ENCODE measurements at regions not wholly inside any gene's neighbourhood (a gene's known extent, or its start where the extent isn't known, plus 50 kb on each side); places are given as distances from the start of the nearest gene placed in this dataset.

- Histone ChIP-seq H3K14ac (ENCODE audit: insufficient read depth, low read length) (no peak overlapping the region), H3K4me1 (ENCODE audit: insufficient read depth, low read length) (peaks cover 4% of the 10 kb centered on the region; the same call in 1 of the 2 replicates), H2BK20ac (ENCODE audit: low read depth, low read length, poor library complexity, severe bottlenecking) (no peak overlapping the region), H4K5ac (ENCODE audit: insufficient read length, low read depth, low read length) (no peak overlapping the region), H2BK12ac (ENCODE audit: insufficient read length, low read depth, low read length) (no peak overlapping the region), H2AK5ac (ENCODE audit: insufficient read length, low read length) (no peak overlapping the region), H3K27me3 (ENCODE audit: insufficient read depth, low read length) (no peaks in the 10 kb centered on the region), H3K27ac (ENCODE audit: insufficient read length, low read depth, low read length) (no peak overlapping the region), H3K9me3 (ENCODE audit: control insufficient read depth, low read depth, low read length) (no peaks in the 10 kb centered on the region), H3K9ac (ENCODE audit: extremely low read depth, insufficient read length, low read length) (no peak overlapping the region), H3K23me2 (ENCODE audit: insufficient read length, low read depth, low read length, poor library complexity, severe bottlenecking) (no peaks in the 10 kb centered on the region), H3T11ph (ENCODE audit: low read length) (no peak overlapping the region), H3K56ac (ENCODE audit: insufficient read length, low read depth, low read length) (no peak overlapping the region), H3K79me1 (ENCODE audit: insufficient read depth, low read depth, low read length, poor library complexity, severe bottlenecking) (no peaks in the 10 kb centered on the region), H4K20me1 (ENCODE audit: control insufficient read depth, insufficient read depth, insufficient read length) (no peaks in the 10 kb centered on the region), H4K8ac (replicated peaks; ENCODE audit: insufficient read length, low read depth, low read length) (no peak overlapping the region), H3K23ac (ENCODE audit: insufficient read length, low read depth, low read length) (no peak overlapping the region), H2BK5ac (ENCODE audit: insufficient read length, low read length) (no peak overlapping the region), H3K18ac (ENCODE audit: insufficient read length, low read depth, low read length) (no peak overlapping the region), H2BK15ac (ENCODE audit: low read depth, low read length) (no peak overlapping the region), H2BK120ac (ENCODE audit: low read depth, low read length, poor library complexity, severe bottlenecking) (no peak overlapping the region), H4K91ac (ENCODE audit: insufficient read length, low read depth, low read length) (no peak overlapping the region), H3K79me2 (ENCODE audit: insufficient read depth, low read length) (no peaks in the 10 kb centered on the region), H3K4me2 (ENCODE audit: insufficient read depth, insufficient read length, low read length) (peak overlapping the region; percentile 32), H2AFZ (ENCODE audit: low read length) (no peak overlapping the region), H3K4ac (ENCODE audit: low read depth, low read length) (no peak overlapping the region)
- TF ChIP-seq CTCF (conservative IDR thresholded peaks at IDR 0.05) = no peak
- Mint-ChIP-seq H3K27ac (no peak overlapping the region), H3K4me1 (peaks cover 30 to 36% of the 10 kb centered on the region in 2 experiments), H3K9me3 (peaks cover 5 to 10% of the 10 kb centered on the region in 2 experiments; a peak in 4 of 5 replicates), H3K36me3 (ENCODE audit: insufficient read depth in 1 of 3, low read depth in 3 of 3) (peaks cover 5 to 15% (median 7%) of the 10 kb centered on the region in 3 experiments; a peak in 6 of 7 replicates), H3K27me3 (ENCODE audit: low read depth) (peaks cover 28% of the 10 kb centered on the region), H3K4me3 (no peak overlapping the region; a peak in 1 of 5 replicates)
- DNase-seq = peak; percentile 59
- WGBS (ENCODE audit: extremely low coverage, insufficient read length, low lambda C conversion rate) = no CpG with 5 or more reads among the region's 4 CpGs
Measured at GRCh38 chr11:87493516-87493915, 455.8 kb downstream of the TMEM135 start.

All from H9 (cell line).